ENCODE measurements at regions not wholly inside any gene's neighbourhood (a gene's known extent, or its start where the extent isn't known, plus 50 kb on each side); places are given as distances from the start of the nearest gene placed in this dataset.

DNA sequence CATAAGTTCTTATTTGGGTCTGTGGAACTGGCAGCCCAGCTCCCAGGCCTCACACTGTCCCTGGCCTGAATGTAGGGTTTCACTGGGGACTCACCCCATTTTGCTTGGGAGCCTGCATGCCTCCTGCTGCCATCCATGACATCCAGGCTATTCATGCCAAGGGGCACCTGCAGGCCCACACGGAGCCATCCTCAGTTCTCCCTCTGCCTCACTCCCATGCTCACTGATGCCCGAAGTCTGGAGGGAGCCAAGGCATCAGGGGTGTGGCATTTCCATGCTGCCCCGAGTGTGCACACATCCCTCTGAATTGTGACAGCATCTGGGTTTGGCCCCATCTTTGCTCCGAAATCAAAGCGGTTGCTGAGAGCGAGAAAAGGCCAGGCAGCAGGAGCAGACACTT lies 67.4 kb upstream of the ZNF804A start:
- Histone ChIP-seq H3K27ac (ENCODE audit: low read depth in 2 of 2, low read length in 1 of 2) (no peak overlapping the region), H3K4me2 (no peak overlapping the region), H4K20me1 (ENCODE audit: insufficient read depth) (no peaks in the 10 kb centered on the region), H3K27me3 (ENCODE audit: insufficient read depth) (no peaks in the 10 kb centered on the region), H3K36me3 (replicated peaks in 1 of 2; ENCODE audit: control insufficient read depth in 1 of 2, insufficient read depth in 2 of 2, low read length in 1 of 2) (no peaks in the 10 kb centered on the region), H3K4me1 (ENCODE audit: control insufficient read depth in 1 of 2, insufficient read depth in 2 of 2, low read depth in 1 of 2, low read length in 1 of 2) (no peaks in the 10 kb centered on the region), H2AFZ (ENCODE audit: low read depth) (no peak overlapping the region), H3K9me2 (no peaks in the 10 kb centered on the region), H3F3A (replicated peaks; ENCODE audit: insufficient read depth) (no peaks in the 10 kb centered on the region), H3K79me2 (ENCODE audit: insufficient read depth) (no peaks in the 10 kb centered on the region), H3K9ac (no peak overlapping the region), H3K9me3 (no peaks in the 10 kb centered on the region), H3K4me3 (ENCODE audit: low read depth in 2 of 2, low read length in 1 of 2) (no peak overlapping the region)
- no peak for DNase-seq
- POLR2A ChIA-PET: no interaction called here
- 38% methylated on average over 3 of the region's 6 CpGs for WGBS (ENCODE audit: low lambda C conversion rate)
- CTCF ChIA-PET: no interaction called here
- no peak for TF ChIP-seq MEF2A (IDR thresholded peaks at IDR 0.05; ENCODE audit: borderline replicate concordance, low read depth)
- no peak for TF ChIP-seq YY1 (IDR thresholded peaks at IDR 0.05; ENCODE audit: low read depth)
- TF ChIP-seq RCOR1 (IDR thresholded peaks at IDR 0.05; ENCODE audit: low read length): no peak
- no peak for TF ChIP-seq CHD2 (IDR thresholded peaks at IDR 0.05; ENCODE audit: low read length, partially characterized antibody)
- TF ChIP-seq, protein P1, sequence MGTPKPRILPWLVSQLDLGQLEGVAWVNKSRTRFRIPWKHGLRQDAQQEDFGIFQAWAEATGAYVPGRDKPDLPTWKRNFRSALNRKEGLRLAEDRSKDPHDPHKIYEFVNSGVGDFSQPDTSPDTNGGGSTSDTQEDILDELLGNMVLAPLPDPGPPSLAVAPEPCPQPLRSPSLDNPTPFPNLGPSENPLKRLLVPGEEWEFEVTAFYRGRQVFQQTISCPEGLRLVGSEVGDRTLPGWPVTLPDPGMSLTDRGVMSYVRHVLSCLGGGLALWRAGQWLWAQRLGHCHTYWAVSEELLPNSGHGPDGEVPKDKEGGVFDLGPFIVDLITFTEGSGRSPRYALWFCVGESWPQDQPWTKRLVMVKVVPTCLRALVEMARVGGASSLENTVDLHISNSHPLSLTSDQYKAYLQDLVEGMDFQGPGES (IDR thresholded peaks at IDR 0.05; ENCODE audit: low read depth, low read length): no peak
- no peak for TF ChIP-seq POLR2AphosphoS5 (IDR thresholded peaks at IDR 0.05; ENCODE audit: low read depth, low read length)
- no peak for TF ChIP-seq RAD21 (IDR thresholded peaks at IDR 0.05; ENCODE audit: low read length)
- TF ChIP-seq RFX5 (IDR thresholded peaks at IDR 0.05; ENCODE audit: low read length): no peak
- TF ChIP-seq JUND (IDR thresholded peaks at IDR 0.05): no peak
- TF ChIP-seq TEAD4 (IDR thresholded peaks at IDR 0.05; ENCODE audit: borderline replicate concordance, insufficient read depth): no peak
- TF ChIP-seq, protein P2, sequence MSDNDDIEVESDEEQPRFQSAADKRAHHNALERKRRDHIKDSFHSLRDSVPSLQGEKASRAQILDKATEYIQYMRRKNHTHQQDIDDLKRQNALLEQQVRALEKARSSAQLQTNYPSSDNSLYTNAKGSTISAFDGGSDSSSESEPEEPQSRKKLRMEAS (IDR thresholded peaks at IDR 0.05; ENCODE audit: low read depth): no peak
- TF ChIP-seq, protein P3, sequence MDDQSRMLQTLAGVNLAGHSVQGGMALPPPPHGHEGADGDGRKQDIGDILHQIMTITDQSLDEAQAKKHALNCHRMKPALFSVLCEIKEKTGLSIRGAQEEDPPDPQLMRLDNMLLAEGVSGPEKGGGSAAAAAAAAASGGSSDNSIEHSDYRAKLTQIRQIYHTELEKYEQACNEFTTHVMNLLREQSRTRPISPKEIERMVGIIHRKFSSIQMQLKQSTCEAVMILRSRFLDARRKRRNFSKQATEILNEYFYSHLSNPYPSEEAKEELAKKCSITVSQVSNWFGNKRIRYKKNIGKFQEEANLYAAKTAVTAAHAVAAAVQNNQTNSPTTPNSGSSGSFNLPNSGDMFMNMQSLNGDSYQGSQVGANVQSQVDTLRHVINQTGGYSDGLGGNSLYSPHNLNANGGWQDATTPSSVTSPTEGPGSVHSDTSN (IDR thresholded peaks at IDR 0.05): no peak
- TF ChIP-seq, protein P4, sequence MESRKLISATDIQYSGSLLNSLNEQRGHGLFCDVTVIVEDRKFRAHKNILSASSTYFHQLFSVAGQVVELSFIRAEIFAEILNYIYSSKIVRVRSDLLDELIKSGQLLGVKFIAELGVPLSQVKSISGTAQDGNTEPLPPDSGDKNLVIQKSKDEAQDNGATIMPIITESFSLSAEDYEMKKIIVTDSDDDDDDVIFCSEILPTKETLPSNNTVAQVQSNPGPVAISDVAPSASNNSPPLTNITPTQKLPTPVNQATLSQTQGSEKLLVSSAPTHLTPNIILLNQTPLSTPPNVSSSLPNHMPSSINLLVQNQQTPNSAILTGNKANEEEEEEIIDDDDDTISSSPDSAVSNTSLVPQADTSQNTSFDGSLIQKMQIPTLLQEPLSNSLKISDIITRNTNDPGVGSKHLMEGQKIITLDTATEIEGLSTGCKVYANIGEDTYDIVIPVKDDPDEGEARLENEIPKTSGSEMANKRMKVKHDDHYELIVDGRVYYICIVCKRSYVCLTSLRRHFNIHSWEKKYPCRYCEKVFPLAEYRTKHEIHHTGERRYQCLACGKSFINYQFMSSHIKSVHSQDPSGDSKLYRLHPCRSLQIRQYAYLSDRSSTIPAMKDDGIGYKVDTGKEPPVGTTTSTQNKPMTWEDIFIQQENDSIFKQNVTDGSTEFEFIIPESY (IDR thresholded peaks at IDR 0.05; ENCODE audit: borderline replicate concordance, low read depth): no peak
- no peak for TF ChIP-seq GABPA (IDR thresholded peaks at IDR 0.05; ENCODE audit: low read depth)
- no peak for TF ChIP-seq MXI1 (IDR thresholded peaks at IDR 0.05; ENCODE audit: low read depth, low read length)
- no peak for TF ChIP-seq FOSL2 (IDR thresholded peaks at IDR 0.05; ENCODE audit: borderline replicate concordance, low read depth)
- no peak for TF ChIP-seq ELF1 (IDR thresholded peaks at IDR 0.05)
- no peak for TF ChIP-seq EZH2phosphoT487 (IDR thresholded peaks at IDR 0.05; ENCODE audit: borderline replicate concordance, low read depth)

Measured in SK-N-SH (cell line).